Vagina (tissue), 2 donors: ENCODE measurements at regions not wholly inside any gene's neighbourhood (a gene's known extent, or its start where the extent isn't known, plus 50 kb on each side); places are given as distances from the start of the nearest gene placed in this dataset.

Experiments
- CTCF ChIP-seq, 3 experiments: fragments of 450-650 bp in 2 of 3; fragments of 200-600 bp in 1 of 3; sonication (generic) in 1 of 3; IDR thresholded peaks; one replicate each; pipeline ENCODE4 v1.5.1; 2017 to 2019; ENCODE audit warnings: antibody characterized with exemption in 3 of 3, mild to moderate bottlenecking in 2 of 3, moderate library complexity in 2 of 3
- POLR2AphosphoS5 ChIP-seq, 2 donors: sonication (generic); formaldehyde crosslinking; IDR thresholded peaks; one replicate each; pipeline ENCODE4 v1.9.0; 2017; ENCODE audit warnings: antibody characterized with exemption in 2 of 2, mild to moderate bottlenecking in 2 of 2, low read depth in 1 of 2; ENCODE audit not compliant: insufficient read depth in 1 of 2

GRCh38 chr17:36881323-36881722 is 56.0 kb upstream of the LHX1 start:
- no peak for TF ChIP-seq CTCF (IDR thresholded peaks at IDR 0.05)
- no peak for TF ChIP-seq POLR2AphosphoS5 (IDR thresholded peaks at IDR 0.05; ENCODE audit: insufficient read depth in 1 of 2, low read depth in 1 of 2)
